ENCODE measurements at regions not wholly inside any gene's neighbourhood (a gene's known extent, or its start where the extent isn't known, plus 50 kb on each side); places are given as distances from the start of the nearest gene placed in this dataset.

GRCh38 chr2:128818704-128819491 is 500.2 kb upstream of the HS6ST1 start:
- TF ChIP-seq CTCF (IDR thresholded peaks at IDR 0.05) (no peak), POLR2A (IDR thresholded peaks at IDR 0.05) (no peak), POLR2AphosphoS5 (IDR thresholded peaks at IDR 0.05) (no peak)

Measured in prostate gland (tissue), 2 donors.